Astrocyte of the spinal cord (primary cell): ENCODE measurements at regions not wholly inside any gene's neighbourhood (a gene's known extent, or its start where the extent isn't known, plus 50 kb on each side); places are given as distances from the start of the nearest gene placed in this dataset.
A peak's percentile ranks its signal among the peaks of the same experiment; 100 is the strongest.

Source experiments
- DNase-seq: peaks from one replicate; pipeline ENCODE4 v3.0.0; 2011; ENCODE audit warnings: low read depth, low spot score
- H3K4me3 ChIP-seq: 2 replicates; pipeline ENCODE4 v1.5.1; 2011; ENCODE audit warnings: low read depth, mild to moderate bottlenecking, low read length, moderate library complexity
- in situ Hi-C: cut with HindIII; loops from 2 replicates; pipeline ENCODE4 v1.10.0; 2017; ENCODE audit warnings: low sequenced_read_pairs
- TF ChIP-seq, protein P1 (sequence below): IDR thresholded peaks from 2 replicates; pipeline ENCODE4 v1.5.1; 2012; ENCODE audit warnings: low read depth, mild to moderate bottlenecking, low read length, inconsistent platforms

DNA sequence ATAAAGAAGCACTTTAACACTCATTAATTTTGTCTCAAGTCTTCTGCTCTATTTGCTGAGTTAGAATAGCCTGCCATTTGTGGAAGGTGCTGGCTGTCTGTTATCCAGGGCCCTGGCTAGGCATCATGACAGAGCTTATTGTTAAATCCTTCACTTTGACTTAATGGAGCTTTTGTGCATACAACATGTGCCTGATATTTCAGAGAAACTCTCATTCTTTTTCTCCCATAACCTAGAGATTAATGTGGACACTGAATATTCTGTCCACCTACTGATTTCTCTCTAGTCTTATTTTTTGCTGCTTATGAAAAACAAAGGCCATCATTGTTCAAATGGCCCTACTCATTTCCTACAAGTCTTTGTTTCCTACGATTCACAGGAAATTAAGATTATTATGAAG is 383.1 kb upstream of the HTR2A start:
- no peak overlapping the region for H3K4me3 ChIP-seq
- TF ChIP-seq, protein P1, sequence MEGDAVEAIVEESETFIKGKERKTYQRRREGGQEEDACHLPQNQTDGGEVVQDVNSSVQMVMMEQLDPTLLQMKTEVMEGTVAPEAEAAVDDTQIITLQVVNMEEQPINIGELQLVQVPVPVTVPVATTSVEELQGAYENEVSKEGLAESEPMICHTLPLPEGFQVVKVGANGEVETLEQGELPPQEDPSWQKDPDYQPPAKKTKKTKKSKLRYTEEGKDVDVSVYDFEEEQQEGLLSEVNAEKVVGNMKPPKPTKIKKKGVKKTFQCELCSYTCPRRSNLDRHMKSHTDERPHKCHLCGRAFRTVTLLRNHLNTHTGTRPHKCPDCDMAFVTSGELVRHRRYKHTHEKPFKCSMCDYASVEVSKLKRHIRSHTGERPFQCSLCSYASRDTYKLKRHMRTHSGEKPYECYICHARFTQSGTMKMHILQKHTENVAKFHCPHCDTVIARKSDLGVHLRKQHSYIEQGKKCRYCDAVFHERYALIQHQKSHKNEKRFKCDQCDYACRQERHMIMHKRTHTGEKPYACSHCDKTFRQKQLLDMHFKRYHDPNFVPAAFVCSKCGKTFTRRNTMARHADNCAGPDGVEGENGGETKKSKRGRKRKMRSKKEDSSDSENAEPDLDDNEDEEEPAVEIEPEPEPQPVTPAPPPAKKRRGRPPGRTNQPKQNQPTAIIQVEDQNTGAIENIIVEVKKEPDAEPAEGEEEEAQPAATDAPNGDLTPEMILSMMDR = no peak
- no peak for DNase-seq
- in situ Hi-C loops = no loop called here

DNA sequence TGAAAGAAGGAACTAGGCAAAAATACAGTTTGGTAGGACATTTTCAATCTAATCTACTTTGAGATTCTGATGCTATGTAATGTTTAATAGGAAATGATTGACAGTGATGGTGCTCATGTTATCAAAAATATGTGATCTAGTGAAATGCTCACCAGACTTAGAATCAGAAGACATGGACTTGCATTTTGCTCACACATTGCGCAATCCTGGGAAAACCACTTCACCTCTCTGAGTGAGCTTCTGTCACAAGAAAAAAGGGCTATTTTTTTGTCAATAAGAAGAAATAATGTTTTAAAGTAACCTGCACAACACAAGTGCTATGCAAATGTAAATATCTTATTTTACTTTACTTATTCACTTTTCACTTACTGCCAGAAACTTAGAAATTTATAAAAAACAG is 380.9 kb upstream of the HTR2A start:
- TF ChIP-seq, protein P1 = no peak
- in situ Hi-C loops = no loop called here
- DNase-seq = no peak
- H3K4me3 ChIP-seq = no peak overlapping the region

DNA sequence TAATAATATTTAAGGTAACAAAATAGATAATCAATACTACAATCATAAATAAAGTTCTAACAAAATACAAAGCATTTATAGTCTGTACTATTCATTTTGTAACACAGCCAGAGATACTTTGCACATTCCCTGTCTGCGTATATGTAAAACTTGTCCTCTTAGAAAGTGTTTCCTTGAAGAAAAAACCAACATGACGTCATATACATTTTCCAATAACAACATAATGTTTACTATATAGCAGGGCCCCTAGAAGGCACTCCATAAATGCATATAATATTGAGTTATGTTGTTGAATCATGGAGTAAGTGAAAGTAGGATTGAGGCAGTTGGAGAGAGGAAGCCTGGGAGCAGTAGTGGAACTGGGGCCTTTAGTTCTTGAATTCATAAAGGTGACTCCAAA is 371.4 kb upstream of the HTR2A start:
- TF ChIP-seq, protein P1 = no peak
- in situ Hi-C loops = no loop called here
- DNase-seq = no peak
- H3K4me3 ChIP-seq = no peak overlapping the region

DNA sequence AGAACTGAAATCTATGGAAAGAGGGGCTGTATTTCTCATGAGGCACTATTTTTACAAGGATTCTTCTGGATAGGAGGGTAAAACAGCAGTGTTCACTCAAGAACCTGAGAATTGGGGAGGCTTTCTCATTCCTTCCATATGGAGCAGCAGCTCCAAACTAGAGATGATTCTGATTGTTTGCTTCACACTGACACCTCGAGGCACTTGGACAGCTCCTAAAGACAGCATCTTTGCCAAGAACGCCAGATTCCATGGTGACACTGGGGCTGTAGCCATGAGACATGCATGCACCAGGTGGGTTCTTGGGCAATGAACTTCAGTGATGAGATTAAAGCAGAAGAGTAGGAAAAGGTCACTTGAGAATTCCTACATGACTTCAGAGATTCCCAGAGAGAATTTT is 361.5 kb upstream of the HTR2A start:
- TF ChIP-seq, protein P1 = no peak
- no peak overlapping the region for H3K4me3 ChIP-seq
- in situ Hi-C loops = no loop called here
- no peak for DNase-seq

DNA sequence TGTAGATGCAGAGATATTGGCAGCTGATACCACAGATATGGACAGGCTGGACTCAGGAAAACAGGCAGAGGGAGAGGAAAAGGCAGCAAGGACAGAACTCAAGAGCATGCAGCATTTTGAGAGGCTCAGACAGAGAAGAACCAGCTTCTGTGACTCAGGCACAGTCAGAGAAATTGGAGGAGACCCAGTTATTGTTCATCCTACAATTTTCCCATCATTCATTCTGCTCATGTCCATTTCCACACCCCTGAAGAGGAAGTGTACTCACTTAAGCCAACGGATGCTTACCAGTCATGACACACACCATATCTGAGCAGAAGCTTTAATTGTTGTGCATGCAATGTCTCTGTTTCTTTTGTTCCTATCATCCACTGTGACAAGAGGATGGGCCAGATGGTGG is 359.8 kb upstream of the HTR2A start:
- peak; percentile 71 for DNase-seq
- TF ChIP-seq, protein P1 = no peak
- no peak overlapping the region for H3K4me3 ChIP-seq
- in situ Hi-C loops = no loop called here

DNA sequence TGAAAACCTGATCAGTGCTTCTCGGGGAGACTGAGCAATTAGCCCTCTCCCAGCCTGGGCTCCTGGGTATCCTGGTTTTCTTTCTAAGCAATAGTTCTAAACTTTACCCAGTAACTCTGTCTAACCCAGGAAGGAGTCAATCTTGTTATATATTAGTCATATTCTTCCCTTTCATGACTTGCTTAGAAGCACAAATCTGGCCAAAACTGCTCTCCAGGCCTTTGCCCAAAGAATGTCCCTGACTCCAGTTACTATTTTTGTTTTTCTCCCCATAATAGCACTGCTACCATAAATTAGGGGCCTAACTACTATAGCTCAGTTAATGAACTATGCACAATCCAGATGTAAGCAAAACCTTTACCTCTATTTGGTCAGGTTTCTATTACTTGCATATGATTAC is 355.8 kb upstream of the HTR2A start:
- TF ChIP-seq, protein P1 = no peak
- H3K4me3 ChIP-seq = no peak overlapping the region
- peak; percentile 13 for DNase-seq
- in situ Hi-C loops = no loop called here

DNA sequence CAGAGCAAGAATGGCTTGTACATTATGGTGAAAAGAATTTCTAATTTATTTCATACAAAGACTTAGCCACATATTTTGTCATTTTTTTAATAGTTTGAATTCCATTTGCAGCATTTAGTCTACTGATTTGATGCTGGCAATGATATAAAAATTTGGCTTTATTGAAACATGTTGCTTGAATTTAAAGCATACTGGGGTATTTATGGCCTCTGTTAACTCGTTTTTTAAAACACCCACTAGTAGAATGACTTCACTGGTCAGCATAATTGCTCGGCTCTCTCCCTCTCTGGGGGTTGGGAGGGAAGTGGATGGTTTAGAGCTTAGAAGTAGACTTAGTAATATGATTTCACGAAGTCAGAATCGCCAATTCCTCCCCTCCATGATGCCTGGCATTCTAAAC is 354.9 kb upstream of the HTR2A start:
- DNase-seq = no peak
- H3K4me3 ChIP-seq = no peak overlapping the region
- in situ Hi-C loops = no loop called here
- TF ChIP-seq, protein P1 = no peak
